ENCODE measurements at regions not wholly inside any gene's neighbourhood (a gene's known extent, or its start where the extent isn't known, plus 50 kb on each side); places are given as distances from the start of the nearest gene placed in this dataset.

- peak; percentile 62 to 81 (median 68) for DNase-seq (ENCODE audit: low read depth in 4 of 4, low spot score in 3 of 4)
These were observed 74.6 kb upstream of the NPAS1 start for GRCh38 chr19:46944918-46945628.

GRCh38 chr19:46945694-46946489 lies 73.7 kb upstream of the NPAS1 start:
- no peak for DNase-seq (ENCODE audit: low read depth in 4 of 4, low spot score in 3 of 4)

- no peak for DNase-seq (ENCODE audit: low read depth in 4 of 4, low spot score in 3 of 4)
These were observed 72.9 kb upstream of the NPAS1 start for GRCh38 chr19:46946611-46947238.

GRCh38 chr19:46947866-46948265 lies 71.8 kb upstream of the NPAS1 start:
- no peak for DNase-seq (ENCODE audit: low read depth in 4 of 4, low spot score in 3 of 4)

- no peak for DNase-seq (ENCODE audit: low read depth in 4 of 4, low spot score in 3 of 4)
These were observed 69.0 kb upstream of the NPAS1 start for GRCh38 chr19:46950526-46951170.

- no peak for DNase-seq (ENCODE audit: low read depth in 4 of 4, low spot score in 3 of 4)
These were observed 68.3 kb upstream of the NPAS1 start for GRCh38 chr19:46951171-46951986.

- no peak for DNase-seq (ENCODE audit: low read depth in 4 of 4, low spot score in 3 of 4)
These were observed 66.8 kb upstream of the NPAS1 start for GRCh38 chr19:46952874-46953273.

GRCh38 chr19:46953955-46954501 lies 65.6 kb upstream of the NPAS1 start:
- no peak for DNase-seq (ENCODE audit: low read depth in 4 of 4, low spot score in 3 of 4)

- DNase-seq (ENCODE audit: low read depth in 4 of 4, low spot score in 3 of 4) = no peak
These were observed 65.1 kb upstream of the NPAS1 start for GRCh38 chr19:46954502-46954992.

- DNase-seq (ENCODE audit: low read depth in 4 of 4, low spot score in 3 of 4) = no peak
These were observed 64.4 kb upstream of the NPAS1 start for GRCh38 chr19:46954993-46955812.

- no peak for DNase-seq (ENCODE audit: low read depth in 4 of 4, low spot score in 3 of 4)
These were observed 63.7 kb upstream of the NPAS1 start for GRCh38 chr19:46955813-46956371.

- no peak for DNase-seq (ENCODE audit: low read depth in 4 of 4, low spot score in 3 of 4)
These were observed 61.1 kb upstream of the NPAS1 start for GRCh38 chr19:46958532-46958931.

GRCh38 chr19:46959894-46960556 lies 59.6 kb upstream of the NPAS1 start:
- DNase-seq (ENCODE audit: low read depth in 4 of 4, low spot score in 3 of 4) = no peak

- no peak for DNase-seq (ENCODE audit: low read depth in 4 of 4, low spot score in 3 of 4)
These were observed 57.5 kb upstream of the NPAS1 start for GRCh38 chr19:46962030-46962570.

- no peak for DNase-seq (ENCODE audit: low read depth in 4 of 4, low spot score in 3 of 4)
These were observed 56.4 kb upstream of the NPAS1 start for GRCh38 chr19:46963093-46963734.

GRCh38 chr19:46967578-46968032 lies 52.0 kb upstream of the NPAS1 start:
- DNase-seq (ENCODE audit: low read depth in 4 of 4, low spot score in 3 of 4) = no peak

Data from left renal pelvis (tissue), 4 donors.